22Rv1 (cell line): ENCODE measurements at regions not wholly inside any gene's neighbourhood (a gene's known extent, or its start where the extent isn't known, plus 50 kb on each side); places are given as distances from the start of the nearest gene placed in this dataset.
"Not testable (repeated sequence)": the region's sequence is repeated elsewhere in the genome, so short reads cannot be mapped to it uniquely, and the experiment has no call there.

Source experiments
- ZFX ChIP-seq: fragments of 450-650 bp; IDR thresholded peaks from 2 replicates; pipeline ENCODE4 v1.6.1; 2017; ENCODE audit warnings: antibody characterized with exemption, borderline replicate concordance
- TF ChIP-seq, protein P1 (sequence below): fragments of 450-650 bp; IDR thresholded peaks from 2 replicates; pipeline ENCODE4 v1.5.1; 2017; ENCODE audit warnings: mild to moderate bottlenecking

DNA sequence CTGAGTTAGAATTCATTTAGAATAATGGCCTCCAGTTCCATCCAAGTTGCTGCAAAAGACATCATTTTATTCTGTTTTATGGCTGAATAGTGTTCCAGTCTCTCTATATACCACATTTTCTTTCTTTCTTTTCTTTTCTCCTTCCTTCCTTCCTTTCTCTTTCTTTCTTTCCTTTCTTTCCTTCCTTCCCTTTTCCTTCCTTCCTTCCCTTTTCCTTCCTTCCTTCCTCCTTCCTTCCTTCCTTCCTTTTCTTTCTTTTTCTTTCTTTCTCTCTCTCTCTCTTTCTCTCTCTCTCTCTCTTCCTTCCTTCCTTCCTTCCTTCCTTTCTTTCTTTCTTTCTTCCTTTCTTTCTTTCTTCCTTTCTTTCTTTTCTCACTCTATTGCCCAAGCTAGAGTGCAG is 330.2 kb downstream of the TSN start:
- TF ChIP-seq, protein P1, sequence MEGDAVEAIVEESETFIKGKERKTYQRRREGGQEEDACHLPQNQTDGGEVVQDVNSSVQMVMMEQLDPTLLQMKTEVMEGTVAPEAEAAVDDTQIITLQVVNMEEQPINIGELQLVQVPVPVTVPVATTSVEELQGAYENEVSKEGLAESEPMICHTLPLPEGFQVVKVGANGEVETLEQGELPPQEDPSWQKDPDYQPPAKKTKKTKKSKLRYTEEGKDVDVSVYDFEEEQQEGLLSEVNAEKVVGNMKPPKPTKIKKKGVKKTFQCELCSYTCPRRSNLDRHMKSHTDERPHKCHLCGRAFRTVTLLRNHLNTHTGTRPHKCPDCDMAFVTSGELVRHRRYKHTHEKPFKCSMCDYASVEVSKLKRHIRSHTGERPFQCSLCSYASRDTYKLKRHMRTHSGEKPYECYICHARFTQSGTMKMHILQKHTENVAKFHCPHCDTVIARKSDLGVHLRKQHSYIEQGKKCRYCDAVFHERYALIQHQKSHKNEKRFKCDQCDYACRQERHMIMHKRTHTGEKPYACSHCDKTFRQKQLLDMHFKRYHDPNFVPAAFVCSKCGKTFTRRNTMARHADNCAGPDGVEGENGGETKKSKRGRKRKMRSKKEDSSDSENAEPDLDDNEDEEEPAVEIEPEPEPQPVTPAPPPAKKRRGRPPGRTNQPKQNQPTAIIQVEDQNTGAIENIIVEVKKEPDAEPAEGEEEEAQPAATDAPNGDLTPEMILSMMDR: not testable (repeated sequence)
- TF ChIP-seq ZFX: not testable (repeated sequence)
